Retinal pigment epithelial cell (primary cell): ENCODE measurements at regions not wholly inside any gene's neighbourhood (a gene's known extent, or its start where the extent isn't known, plus 50 kb on each side); places are given as distances from the start of the nearest gene placed in this dataset.
"Not testable (repeated sequence)": the region's sequence is repeated elsewhere in the genome, so short reads cannot be mapped to it uniquely, and the experiment has no call there.

Experiments used
- DNase-seq: peaks from one replicate; pipeline ENCODE4 v3.0.0-alpha.2; 2010; ENCODE audit warnings: low read depth
- H3K4me3 ChIP-seq: 2 replicates; pipeline ENCODE4 v1.5.1; 2011; ENCODE audit warnings: mild to moderate bottlenecking, low read length, control low read depth, moderate library complexity
- CTCF ChIP-seq: conservative IDR thresholded peaks from 2 replicates; pipeline ENCODE4 v1.5.1; 2011; ENCODE audit warnings: low read depth, low read length, control low read depth, inconsistent platforms

- DNase-seq, result no peak
- H3K4me3 ChIP-seq, result no peak overlapping the region
- no peak for TF ChIP-seq CTCF
Measured at GRCh38 chr10:10725196-10725595, 292.5 kb upstream of the CELF2 start.

- no peak for DNase-seq
- H3K4me3 ChIP-seq, result no peak overlapping the region
- TF ChIP-seq CTCF, result no peak
Measured at GRCh38 chr10:10726101-10726500, 291.6 kb upstream of the CELF2 start.

GRCh38 chr10:10727411-10727810 lies 290.3 kb upstream of the CELF2 start:
- not testable (repeated sequence) for DNase-seq, H3K4me3 ChIP-seq

- no peak overlapping the region for H3K4me3 ChIP-seq
- DNase-seq, result no peak
- no peak for TF ChIP-seq CTCF
Measured at GRCh38 chr10:10727812-10728211, 289.9 kb upstream of the CELF2 start.

- DNase-seq, result no peak
- H3K4me3 ChIP-seq, result no peak overlapping the region
- TF ChIP-seq CTCF, result no peak
Measured at GRCh38 chr10:10730471-10731043, 287.1 kb upstream of the CELF2 start.

GRCh38 chr10:10731366-10731765 lies 286.3 kb upstream of the CELF2 start:
- TF ChIP-seq CTCF, result no peak
- H3K4me3 ChIP-seq, result no peak overlapping the region
- DNase-seq, result no peak

GRCh38 chr10:10734356-10735064 lies 283.2 kb upstream of the CELF2 start:
- no peak overlapping the region for H3K4me3 ChIP-seq
- no peak for DNase-seq
- no peak for TF ChIP-seq CTCF
